Mucosa of gallbladder (tissue), 1 donor: ENCODE measurements at regions not wholly inside any gene's neighbourhood (a gene's known extent, or its start where the extent isn't known, plus 50 kb on each side); places are given as distances from the start of the nearest gene placed in this dataset.
"Not testable (repeated sequence)": the region's sequence is repeated elsewhere in the genome, so short reads cannot be mapped to it uniquely, and the experiment has no call there.

ENCODE experiments used
- DNase-seq: peaks from one replicate; pipeline ENCODE4 v3.0.0-alpha.2; 2020; ENCODE audit warnings: low spot score
- donor health status: DM: no; HTN: no; CAD: no.

DNA sequence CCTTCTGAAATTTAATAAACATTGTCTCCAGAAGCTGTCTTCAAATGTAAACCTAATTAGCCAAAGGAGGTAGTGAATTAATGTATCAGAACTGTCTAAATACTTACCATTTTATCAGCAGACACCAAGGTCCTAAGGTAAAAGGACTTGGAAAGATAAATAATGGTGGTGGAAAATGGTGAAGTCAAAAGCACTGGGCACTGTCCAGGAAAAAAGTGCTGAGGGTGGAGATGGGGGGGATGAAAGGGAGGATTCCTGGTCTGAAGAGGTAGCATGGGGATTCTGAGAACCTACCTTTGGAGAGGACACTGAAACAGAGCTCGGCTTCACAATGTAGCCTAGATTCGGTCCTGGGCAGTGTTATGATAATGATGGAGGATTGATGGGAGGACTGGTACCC, 149.0 kb upstream of the DPH6 start:
- DNase-seq: no peak

DNA sequence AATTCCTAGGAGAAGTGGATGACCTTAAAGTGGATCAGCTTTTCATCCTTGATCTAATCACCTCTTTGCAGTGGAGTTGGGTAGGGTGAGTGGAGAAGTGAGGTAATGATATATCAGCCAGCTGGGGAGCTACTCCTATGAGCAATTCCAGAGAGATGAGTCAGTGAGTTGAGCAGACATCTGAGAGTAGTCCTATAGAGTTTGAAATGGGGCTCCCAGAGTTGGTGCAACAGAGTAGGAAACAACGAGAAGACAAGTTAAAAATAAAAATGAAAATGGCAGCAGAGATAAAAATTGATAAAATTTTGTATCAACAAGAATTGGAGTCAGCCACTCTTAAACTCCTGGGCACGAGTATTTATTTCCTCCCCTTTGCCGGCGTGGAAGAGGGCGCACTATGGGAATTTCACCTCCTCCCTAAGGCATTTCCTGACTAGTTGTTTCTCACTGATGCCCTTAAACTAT, 150.8 kb upstream of the DPH6 start:
- DNase-seq: no peak

DNA sequence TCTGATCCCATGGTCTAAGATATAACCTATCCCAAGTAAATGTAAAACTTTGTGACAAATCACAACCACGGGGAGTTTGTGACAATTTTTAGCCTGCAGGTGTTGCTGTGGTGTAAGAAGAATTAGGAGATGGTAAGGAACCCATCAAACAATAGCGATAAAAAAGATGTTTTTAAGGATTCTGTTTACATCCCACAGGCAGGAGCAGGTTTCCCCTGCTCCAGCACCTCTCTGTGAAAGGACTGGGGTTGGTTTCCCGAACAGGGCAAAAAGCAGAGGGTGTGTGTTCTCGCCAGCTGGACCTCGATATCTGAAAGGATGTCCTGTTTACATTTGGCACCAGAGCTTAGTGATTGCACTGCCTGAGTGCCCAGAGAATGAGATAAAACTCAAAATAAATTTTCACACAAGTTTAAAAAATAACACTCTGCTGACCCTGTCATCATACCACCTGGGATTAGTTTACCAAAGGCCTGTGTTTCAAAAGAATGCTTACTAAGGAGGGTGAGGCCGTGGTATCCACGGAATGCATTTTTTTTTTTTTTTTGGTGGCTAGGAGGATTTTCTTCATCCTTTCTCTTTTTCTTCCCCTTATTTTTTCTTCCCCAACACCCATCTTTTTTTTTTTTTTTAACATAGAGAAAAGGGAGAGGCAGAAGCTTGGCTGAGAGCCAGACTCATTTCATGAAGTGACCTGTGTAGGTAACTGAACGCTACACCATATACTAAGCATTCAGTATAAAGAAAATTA, 151.8 kb upstream of the DPH6 start:
- no peak for DNase-seq

DNA sequence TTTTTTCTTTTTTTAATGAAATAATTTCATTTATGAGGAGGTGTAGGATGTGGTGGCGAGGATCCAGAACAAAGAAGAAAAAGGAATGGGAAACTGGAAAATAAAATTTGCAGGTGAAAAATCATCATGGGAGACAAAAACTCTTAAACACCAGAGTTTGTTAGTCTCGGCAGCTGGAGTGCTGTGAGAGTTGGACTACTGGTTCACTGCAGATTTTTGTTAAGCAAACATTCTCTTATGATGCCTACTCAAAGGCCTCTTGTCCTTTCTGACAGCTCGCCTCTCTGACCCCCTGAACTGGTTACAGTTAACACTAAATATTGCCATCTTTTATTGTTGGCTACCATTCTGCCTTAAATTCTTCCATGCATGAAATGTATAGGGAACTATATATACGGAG, 152.4 kb upstream of the DPH6 start:
- DNase-seq: no peak

GRCh38 chr15:35698966-35699575, 153.1 kb upstream of the DPH6 start:
- DNase-seq: no peak

DNA sequence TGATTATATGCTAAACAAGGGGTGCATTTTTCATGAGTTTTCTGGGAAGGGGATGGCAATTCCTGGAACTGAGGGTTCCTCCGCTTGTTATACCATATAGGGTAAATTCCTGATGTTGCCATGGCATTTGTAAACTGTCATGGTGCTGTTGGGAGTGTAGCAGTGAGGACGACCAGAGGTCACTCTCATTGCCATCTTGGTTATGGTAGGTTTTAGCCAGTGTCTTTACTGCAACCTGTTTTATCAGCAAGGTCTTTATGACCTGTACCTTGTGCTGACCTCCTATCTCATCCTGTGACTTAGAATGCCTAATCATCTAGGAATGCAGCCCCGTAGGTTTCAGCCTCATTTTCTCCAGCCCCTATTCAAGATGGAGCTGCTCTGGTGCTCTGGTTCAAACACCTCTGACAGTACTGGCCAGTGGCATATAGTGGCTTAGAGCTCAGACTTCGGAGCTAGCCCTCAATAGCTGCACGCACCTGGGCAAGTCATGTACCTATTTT, 154.2 kb upstream of the DPH6 start:
- DNase-seq: not testable (repeated sequence)

- DNase-seq: no peak
Measured at GRCh38 chr15:35701402-35702046, 155.6 kb upstream of the DPH6 start.

DNA sequence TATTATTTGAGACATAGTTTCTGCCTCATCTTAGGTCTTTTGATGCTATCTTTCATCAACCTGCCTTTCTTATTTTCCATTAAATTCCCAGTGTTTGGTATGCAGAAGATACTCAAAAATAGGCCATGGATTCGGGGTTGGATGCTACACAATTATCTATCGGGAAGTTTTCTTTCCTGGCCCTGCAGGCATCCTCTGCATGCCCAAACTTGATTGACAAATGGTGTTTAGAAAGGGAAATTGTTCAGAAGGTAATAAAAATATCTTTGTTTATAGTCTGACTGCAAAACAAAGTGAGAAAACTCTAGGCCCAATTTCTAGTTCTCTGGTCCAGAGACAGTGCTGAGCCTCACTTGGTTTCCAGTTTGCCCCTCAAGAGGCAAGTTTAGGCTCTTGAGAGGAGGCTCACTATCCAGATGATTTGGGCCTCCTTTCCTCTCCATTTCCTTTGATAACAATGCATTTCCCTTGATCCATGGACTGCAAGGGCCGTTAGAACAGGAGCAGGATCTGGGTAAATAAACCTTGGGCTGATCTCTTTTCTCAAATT, 157.1 kb upstream of the DPH6 start:
- DNase-seq: no peak

DNA sequence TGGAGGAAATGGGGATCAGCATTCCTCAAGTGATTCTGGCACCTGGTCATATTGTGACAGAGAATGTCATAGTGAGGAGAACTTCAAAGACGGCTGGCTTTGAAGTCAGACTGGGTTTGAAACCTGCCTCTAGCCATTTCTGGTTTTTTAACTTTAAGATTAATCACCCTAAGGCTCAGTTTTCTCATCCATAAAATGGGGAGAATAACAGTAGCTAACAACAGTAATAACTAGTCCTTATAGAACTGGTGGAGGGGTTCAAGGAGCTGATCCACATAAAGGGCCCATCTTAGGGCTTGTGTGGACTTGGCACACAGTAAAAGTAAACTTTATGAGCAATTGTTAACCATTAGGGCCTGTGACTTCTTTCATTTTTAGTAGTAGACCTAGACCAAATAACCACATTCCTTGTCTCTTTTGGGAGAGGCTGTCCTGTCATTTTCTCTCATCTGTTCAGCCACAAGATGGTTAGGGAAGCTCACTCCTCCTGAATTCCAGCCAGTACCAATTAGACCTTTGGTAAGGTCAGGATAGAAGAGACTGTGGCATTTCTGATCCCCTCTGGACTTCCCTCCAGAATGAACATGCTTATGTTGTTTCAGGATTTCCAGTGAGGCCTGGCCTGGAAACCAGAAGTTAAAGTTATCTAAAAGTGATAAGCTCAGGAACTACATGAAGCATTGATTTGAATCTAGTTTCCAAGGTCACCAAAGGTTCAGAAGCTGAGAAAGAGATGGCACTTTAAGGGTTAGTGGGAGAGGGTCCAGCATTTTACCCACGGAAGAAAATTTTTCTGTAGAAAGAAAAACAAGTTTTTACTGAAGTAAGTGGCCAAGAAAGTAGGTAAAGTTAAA, 159.3 kb upstream of the DPH6 start:
- no peak for DNase-seq

DNA sequence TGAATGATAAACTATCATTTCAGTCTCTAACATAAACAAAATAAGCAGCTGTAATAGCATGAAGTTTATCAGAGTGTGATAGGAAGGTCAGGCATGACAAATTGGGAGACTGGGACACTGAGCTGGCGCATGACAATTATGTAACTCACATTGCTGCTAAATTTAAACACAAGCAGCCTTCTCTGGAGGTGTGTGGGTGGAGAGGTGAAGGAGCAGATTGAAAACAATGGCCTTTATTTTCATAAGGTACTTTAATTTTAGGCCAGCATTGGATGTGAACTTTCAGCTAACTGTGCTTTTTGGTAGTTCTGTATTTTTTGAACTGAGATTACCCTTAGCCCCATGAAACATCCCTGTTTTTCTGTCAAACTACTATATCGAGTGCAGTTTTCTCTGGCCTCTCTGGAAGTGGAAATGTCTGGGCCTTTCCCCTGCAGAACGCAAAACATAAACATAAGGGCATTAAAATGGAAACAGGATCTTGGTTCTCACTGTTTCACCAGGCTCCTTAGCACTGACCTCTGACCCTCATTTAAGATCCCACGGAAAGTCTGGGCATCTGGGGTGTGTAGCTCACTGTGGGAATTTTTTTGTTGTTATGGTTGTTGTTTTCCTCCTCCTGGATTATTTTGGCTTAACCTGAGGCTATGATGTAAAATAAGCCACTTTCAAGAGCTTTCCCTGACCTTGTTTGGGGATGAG, 160.1 kb upstream of the DPH6 start:
- DNase-seq: peak; percentile 40

DNA sequence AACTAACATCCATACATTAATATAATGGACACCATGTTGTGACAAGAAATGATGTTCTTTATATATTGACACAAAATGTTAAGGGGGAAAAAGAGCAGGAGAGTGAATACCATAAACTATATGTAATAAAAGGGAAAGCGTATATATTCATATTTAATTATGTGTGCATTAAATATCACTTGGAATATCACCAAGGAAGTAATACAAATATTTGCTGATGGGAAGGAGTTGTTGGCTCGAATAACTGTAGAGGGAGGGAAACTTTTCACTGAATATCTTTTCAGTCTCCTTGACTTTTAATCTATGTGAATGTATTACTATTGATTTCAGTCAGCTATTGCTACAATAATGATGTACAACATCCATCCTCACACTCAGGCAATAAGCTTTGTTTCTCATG, 167.0 kb upstream of the DPH6 start:
- no peak for DNase-seq

GRCh38 chr15:35713733-35714132, 167.8 kb upstream of the DPH6 start:
- no peak for DNase-seq

GRCh38 chr15:35717721-35718120, 171.8 kb upstream of the DPH6 start:
- DNase-seq: no peak

GRCh38 chr15:35720019-35720418, 174.1 kb upstream of the DPH6 start:
- peak; percentile 55 for DNase-seq

- no peak for DNase-seq
Measured at GRCh38 chr15:35720984-35721383, 175.0 kb upstream of the DPH6 start.

DNA sequence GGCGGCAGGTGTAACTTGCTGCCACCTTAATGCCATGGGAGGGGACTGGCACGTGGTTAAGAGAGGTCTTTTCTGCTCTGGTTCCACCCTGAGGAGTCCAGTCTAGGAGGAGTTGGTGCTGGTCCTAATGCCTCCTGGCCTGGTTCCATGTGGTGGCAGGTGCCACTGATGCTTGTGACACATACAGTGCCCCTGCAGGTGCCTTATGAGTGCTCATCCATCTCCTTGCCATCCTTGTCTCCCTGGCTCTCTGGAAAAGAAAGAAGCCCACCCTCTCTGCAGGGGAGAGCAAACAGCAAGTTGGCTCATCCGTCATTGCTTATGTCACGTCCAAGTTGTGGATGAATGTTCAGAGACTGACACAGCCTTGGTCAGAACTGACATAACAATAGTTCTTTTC, 175.8 kb upstream of the DPH6 start:
- no peak for DNase-seq

- no peak for DNase-seq
Measured at GRCh38 chr15:35722501-35722900, 176.5 kb upstream of the DPH6 start.

DNA sequence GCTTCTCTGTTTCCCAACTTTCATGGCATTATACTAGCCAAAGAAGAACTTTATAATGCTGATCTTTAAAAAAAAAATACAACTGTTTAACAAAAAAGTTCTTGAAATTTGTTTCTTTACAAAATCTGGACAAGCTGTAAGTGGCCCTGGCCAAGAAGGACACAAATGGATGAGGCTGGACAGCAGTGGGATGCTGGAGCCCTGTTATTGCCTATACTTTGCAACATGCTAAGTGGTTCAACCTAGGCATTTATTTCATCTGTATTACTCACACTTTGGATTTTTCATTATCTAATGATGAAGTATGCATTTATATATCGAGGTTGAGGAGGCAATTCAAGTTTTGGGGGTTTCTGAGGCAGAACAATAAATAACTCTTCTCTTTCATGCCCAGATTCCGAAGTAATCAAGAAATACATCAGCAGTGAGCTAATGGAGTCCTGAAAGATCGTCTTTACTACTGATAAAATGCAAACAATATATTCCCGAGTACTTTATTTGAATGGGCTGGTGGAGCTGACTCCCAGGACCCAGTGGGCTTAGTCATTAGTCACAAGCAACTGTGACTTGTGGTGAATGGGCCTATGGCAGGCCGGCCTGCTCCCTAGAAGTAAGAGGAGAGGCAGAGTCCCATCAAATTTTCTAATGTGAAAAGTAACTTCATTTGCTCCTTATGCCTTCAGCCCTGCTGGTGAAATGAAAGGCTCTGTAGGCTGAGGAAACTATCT, 177.3 kb upstream of the DPH6 start:
- DNase-seq: no peak

GRCh38 chr15:35723852-35724251, 177.9 kb upstream of the DPH6 start:
- no peak for DNase-seq

- no peak for DNase-seq
Measured at GRCh38 chr15:35724626-35725025, 178.7 kb upstream of the DPH6 start.
